K562 (cell line): ENCODE measurements at regions not wholly inside any gene's neighbourhood (a gene's known extent, or its start where the extent isn't known, plus 50 kb on each side); places are given as distances from the start of the nearest gene placed in this dataset.

ENCODE experiments used
- ATAC-seq: fragments of 200-7000 bp; cut with Tn5 transposase; 3 replicates; pipeline ENCODE4 v1.9.1; 2020; ENCODE audit warnings: moderate library complexity
- BruUV-seq: library from RNA; stranded (reverse); fragments of 400-500 nt; replicated peaks from 2 replicates; lab custom pipeline; 2021; lab: Mats Ljungman, UMichigan
- CTCF ChIA-PET: fragments of 300-600 bp; formaldehyde crosslinking; extraction: SDS; loops from one replicate; lab custom pipeline; 2021; ENCODE audit warnings: low intra/inter-chr PET ratio; lab: Yijun Ruan, JAX
- POLR2A ChIA-PET: fragments of 300-600, 350-650 bp; sonication (Branson Sonifier 250); formaldehyde crosslinking; extraction: SDS; loops from one replicate; lab custom pipeline; 2021; ENCODE audit warnings: antibody characterized with exemption, inconsistent platforms; lab: Yijun Ruan, JAX
- DNase-seq, 4 experiments: peaks; one replicate each; pipeline versions ENCODE4 v3.0.0 to v3.0.0-alpha.2; 2011 to 2018; ENCODE audit warnings: low spot score in 3 of 4, mixed read lengths in 3 of 4; ENCODE audit errors: extremely low read depth in 1 of 4
- FAIRE-seq: peaks from 2 replicates; lab custom pipeline; 2011; peaks lifted over from hg19 to GRCh38; lab: Jason Lieb, UNC
- H2AFZ ChIP-seq: 2 replicates; pipeline ENCODE4 v1.6.0; 2011; ENCODE audit warnings: low read depth, low read length, control low read depth, inconsistent platforms
- H3K27ac ChIP-seq: fragments of 200-600 bp; 3 replicates; pipeline ENCODE4 v1.8.0; 2011; ENCODE audit warnings: low read depth, mild to moderate bottlenecking, control low read depth, inconsistent platforms, low read length, moderate library complexity, mixed read lengths; ENCODE audit errors: extremely low read depth
- H3K27me3 ChIP-seq, 2 experiments: fragments of 300-600 bp in 1 of 2; 2 replicates in 1 of 2; 3 replicates in 1 of 2; pipeline versions ENCODE4 v1.6.0 to v1.8.0; 2011; ENCODE audit warnings: inconsistent platforms in 2 of 2, low read length in 2 of 2, mild to moderate bottlenecking in 1 of 2, mixed read lengths in 1 of 2, moderate library complexity in 1 of 2; ENCODE audit not compliant: control insufficient read depth in 2 of 2, insufficient read depth in 2 of 2
- H3K36me3 ChIP-seq: fragments of 300-600 bp; 3 replicates; pipeline ENCODE4 v1.8.0; 2011; ENCODE audit warnings: mild to moderate bottlenecking, low read length, inconsistent platforms; ENCODE audit not compliant: control insufficient read depth, insufficient read depth
- H3K4me1 ChIP-seq, 2 experiments: fragments of 200-600 bp in 1 of 2; replicated peaks in 1 of 2; 2 replicates in 1 of 2; 3 replicates in 1 of 2; pipeline versions ENCODE4 v1.5.1 to v1.8.0; 2011; ENCODE audit warnings: inconsistent platforms in 2 of 2, low read length in 2 of 2, mild to moderate bottlenecking in 1 of 2, mixed read lengths in 1 of 2, moderate library complexity in 1 of 2; ENCODE audit not compliant: control insufficient read depth in 2 of 2, insufficient read depth in 2 of 2
- H3K4me2 ChIP-seq: 2 replicates; pipeline ENCODE4 v1.6.1; 2011; ENCODE audit warnings: low read length, control low read depth, inconsistent platforms, mixed read lengths; ENCODE audit not compliant: insufficient read depth
- H3K4me3 ChIP-seq: fragments of 200-600 bp; sonication (generic), shearing (Covaris generic); 2 replicates; pipeline ENCODE4 v1.5.1; 2016; ENCODE audit warnings: control low read depth, inconsistent platforms
- H3K79me2 ChIP-seq: fragments of 200-600 bp; 3 replicates; pipeline ENCODE4 v1.8.0; 2011; ENCODE audit warnings: low read length, inconsistent platforms; ENCODE audit not compliant: control insufficient read depth, insufficient read depth
- H3K9ac ChIP-seq, 2 experiments: 2 replicates each; pipeline versions ENCODE4 v1.6.0 to v1.6.1; 2011; ENCODE audit warnings: low read depth in 2 of 2, low read length in 2 of 2, control low read depth in 1 of 2, inconsistent platforms in 1 of 2, mild to moderate bottlenecking in 1 of 2, mixed read lengths in 1 of 2; ENCODE audit not compliant: insufficient read depth in 1 of 2
- H3K9me1 ChIP-seq: one replicate; pipeline ENCODE4 v1.6.0; 2011; ENCODE audit warnings: inconsistent platforms, mild to moderate bottlenecking, low read length, moderate library complexity; ENCODE audit not compliant: control insufficient read depth, insufficient read depth
- H3K9me3 ChIP-seq: replicated peaks from 2 replicates; pipeline ENCODE4 v1.5.1; 2011; ENCODE audit warnings: low read depth, low read length, inconsistent platforms; ENCODE audit not compliant: control insufficient read depth, insufficient read depth
- H4K20me1 ChIP-seq: replicated peaks from 2 replicates; pipeline ENCODE4 v1.6.1; 2011; ENCODE audit warnings: low read length, inconsistent platforms, mixed read lengths; ENCODE audit not compliant: control insufficient read depth, insufficient read depth
- ARID1B ChIP-seq: fragments of 450-650 bp; IDR thresholded peaks from 2 replicates; pipeline ENCODE4 v1.6.1; 2016; ENCODE audit warnings: antibody characterized with exemption, mild to moderate bottlenecking, inconsistent platforms
- BRF1 ChIP-seq: IDR thresholded peaks from 3 replicates; pipeline ENCODE4 v1.6.1; 2011; ENCODE audit warnings: borderline replicate concordance, mild to moderate bottlenecking; ENCODE audit not compliant: insufficient read length; ENCODE audit errors: extremely low read depth
- CC2D1A ChIP-seq: fragments of 450-650 bp; IDR thresholded peaks from 2 replicates; pipeline ENCODE4 v1.6.1; 2017; ENCODE audit warnings: mild to moderate bottlenecking
- E4F1 ChIP-seq: fragments of 250-450 bp; sonication (Bioruptor Pico); IDR thresholded peaks from 2 replicates; pipeline ENCODE4 v1.5.0; 2021; ENCODE audit warnings: mild to moderate bottlenecking, borderline replicate concordance
- ESRRA ChIP-seq: fragments of 450-650 bp; IDR thresholded peaks from 2 replicates; pipeline ENCODE4 v1.6.1; 2014; ENCODE audit warnings: low read depth, mild to moderate bottlenecking, moderate library complexity, borderline replicate concordance
- JUN ChIP-seq, 2 experiments: sonication (generic) in 1 of 2; formaldehyde crosslinking in 1 of 2; IDR thresholded peaks; 2 replicates each; pipeline versions ENCODE4 v1.6.1 to v1.8.0; 2012 to 2022; ENCODE audit warnings: borderline replicate concordance in 2 of 2, mild to moderate bottlenecking in 2 of 2, improper control_type of control experiment in 1 of 2, low read depth in 1 of 2, low read length in 1 of 2, missing genetic modification reagents in 1 of 2
- MTA2 ChIP-seq: fragments of 450-650 bp; IDR thresholded peaks from 2 replicates; pipeline ENCODE4 v1.6.1; 2016; ENCODE audit warnings: low read depth
- NFXL1 ChIP-seq: fragments of 450-650 bp; formaldehyde crosslinking; IDR thresholded peaks from 2 replicates; pipeline ENCODE4 v1.4.0; 2021; ENCODE audit warnings: mild to moderate bottlenecking
- NR3C1 ChIP-seq: sonication (generic); formaldehyde crosslinking; IDR thresholded peaks from 2 replicates; pipeline ENCODE4 v1.8.1; 2022; ENCODE audit warnings: missing genetic modification reagents
- THRB ChIP-seq: fragments of 450-650 bp; formaldehyde crosslinking; conservative IDR thresholded peaks from 2 replicates; pipeline ENCODE4 v1.4.0; 2022; ENCODE audit warnings: mild to moderate bottlenecking, missing genetic modification characterization
- UBTF ChIP-seq, 2 experiments: IDR thresholded peaks; 2 replicates each; pipeline ENCODE4 v1.6.1; 2012; ENCODE audit warnings: improper control_type of control experiment in 2 of 2, low read depth in 2 of 2, low read length in 2 of 2, borderline replicate concordance in 1 of 2
- WHSC1 ChIP-seq: IDR thresholded peaks from one replicate; pipeline ENCODE4 v1.6.1; 2012; ENCODE audit warnings: low read length, control low read depth, inconsistent platforms
- WGBS: fragments of 100-300 bp; shearing (Covaris generic); methylation state at CpG from one replicate; pipeline ENCODE4 v1.1.6; 2016; ENCODE audit warnings: low coverage, mixed read lengths; ENCODE audit not compliant: insufficient coverage; ENCODE audit errors: missing lambda C conversion rate; 5-methylcytosine and 5-hydroxymethylcytosine counted together
- in situ Hi-C: fragments of 300-500 bp; cut with MboI; formaldehyde crosslinking; loops from 4 replicates; pipeline ENCODE4 v1.15.0; 2018; ENCODE audit warnings: inconsistent platforms, mixed read lengths
- intact Hi-C: fragments of 100-400 bp; cut with micrococcal nuclease; formaldehyde crosslinking; loops from 2 replicates; pipeline ENCODE4 v1.14.2; 2022

DNA sequence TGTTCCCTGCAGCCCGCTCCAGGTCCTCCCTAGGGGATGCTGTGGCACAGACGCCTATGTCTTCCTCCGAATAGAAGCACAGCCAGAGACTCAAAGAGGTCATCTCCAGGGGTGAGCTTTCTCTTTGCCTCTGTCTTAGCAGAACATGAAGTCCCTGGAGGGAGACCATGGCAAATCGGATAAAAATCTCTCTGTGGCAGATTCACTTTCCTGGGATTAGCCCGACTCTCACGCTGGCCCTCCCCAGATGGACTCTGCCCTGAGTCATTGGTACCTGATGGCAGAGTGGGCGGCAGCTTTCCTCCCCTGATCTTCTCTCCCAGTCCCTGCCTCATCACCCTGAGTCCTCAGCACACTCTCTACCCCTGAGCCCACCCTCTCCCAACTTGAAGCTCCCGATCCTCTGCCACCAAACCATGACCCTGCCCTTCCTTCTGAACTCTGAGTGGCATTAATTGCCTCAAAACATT lies 58.0 kb upstream of the CCDC167 start:
- Histone ChIP-seq H3K4me3 (no peak overlapping the region), H3K9me1 (no peaks in the 10 kb centered on the region), H3K4me1 (no peaks in the 10 kb centered on the region; a peak in 1 of 5 replicates), H3K9ac (no peak overlapping the region), H3K36me3 (no peaks in the 10 kb centered on the region), H4K20me1 (peaks cover 10% of the 10 kb centered on the region; the same call in 1 of the 2 replicates), H3K79me2 (no peaks in the 10 kb centered on the region), H3K4me2 (no peak overlapping the region), H3K9me3 (peaks cover 4% of the 10 kb centered on the region; the same call in 1 of the 2 replicates), H3K27me3 (peaks cover 77 to 87% of the 10 kb centered on the region in 2 experiments), H3K27ac (no peak overlapping the region), H2AFZ (no peak overlapping the region)
- FAIRE-seq (no peak), ATAC-seq (no peak), DNase-seq (no peak)
- no TSS peak for BruUV-seq
- in situ Hi-C loops (no loop called here), intact Hi-C loops (no loop called here)
- POLR2A ChIA-PET, result interaction anchor here (0.6 to 2.0 kb wide), 2 partner anchors 10 to 143 kb away, joined by 4 to 15 read pairs; no protein-coding TSS in a partner anchor
- WGBS, result 4% methylated on average over 8 of the region's 8 CpGs
- CTCF ChIA-PET, result no interaction called here
- TF ChIP-seq WHSC1, result no peak
- TF ChIP-seq ESRRA, result no peak
- TF ChIP-seq NFXL1 (CRISPR knock-in tag), result no peak
- no peak for TF ChIP-seq NR3C1 (CRISPR knock-in tag)
- TF ChIP-seq BRF1, result no peak
- no peak for TF ChIP-seq CC2D1A
- no peak for TF ChIP-seq JUN (IDR thresholded peaks at IDR 0.05; ENCODE audit: borderline replicate concordance, low read depth, low read length)
- TF ChIP-seq JUN (CRISPR knock-in tag; IDR thresholded peaks at IDR 0.05; ENCODE audit: borderline replicate concordance), result no peak
- TF ChIP-seq THRB (CRISPR knock-in tag), result no peak
- no peak for TF ChIP-seq E4F1
- TF ChIP-seq ARID1B, result no peak
- TF ChIP-seq MTA2, result no peak
- TF ChIP-seq UBTF (IDR thresholded peaks at IDR 0.05; ENCODE audit: borderline replicate concordance in 1 of 2, low read depth in 2 of 2, low read length in 2 of 2), result no peak
